Endodermal cell (in vitro differentiated cells): ENCODE measurements at regions not wholly inside any gene's neighbourhood (a gene's known extent, or its start where the extent isn't known, plus 50 kb on each side); places are given as distances from the start of the nearest gene placed in this dataset.

Experiments used
- DNase-seq: peaks from one replicate; pipeline ENCODE4 v3.0.0-alpha.2; 2017
- H3K27ac ChIP-seq: 2 replicates; pipeline ENCODE4 v1.5.1; 2013; ENCODE audit warnings: mild to moderate bottlenecking, low read depth, low read length, moderate library complexity
- H3K27me3 ChIP-seq: 2 replicates; pipeline ENCODE4 v1.6.1; 2013; ENCODE audit warnings: mild to moderate bottlenecking, low read length, moderate library complexity; ENCODE audit not compliant: insufficient read depth, control insufficient read depth, poor library complexity, severe bottlenecking
- H3K36me3 ChIP-seq: 2 replicates; pipeline ENCODE4 v1.7.0; 2013; ENCODE audit warnings: mild to moderate bottlenecking, low read length, moderate library complexity; ENCODE audit not compliant: control insufficient read depth, insufficient read depth
- H3K4me1 ChIP-seq: one replicate; pipeline ENCODE4 v1.7.0; 2013; ENCODE audit warnings: low read length; ENCODE audit not compliant: control insufficient read depth, insufficient read depth
- H3K4me3 ChIP-seq: 2 replicates; pipeline ENCODE4 v1.5.1; 2013; ENCODE audit warnings: mild to moderate bottlenecking, low read length, moderate library complexity
- H3K9ac ChIP-seq: 2 replicates; pipeline ENCODE4 v1.6.1; 2013; ENCODE audit warnings: mild to moderate bottlenecking, low read length, moderate library complexity; ENCODE audit not compliant: poor library complexity, severe bottlenecking; ENCODE audit errors: extremely low read depth
- H3K9me3 ChIP-seq: 2 replicates; pipeline ENCODE4 v1.6.1; 2013; ENCODE audit warnings: mild to moderate bottlenecking, low read length, moderate library complexity; ENCODE audit not compliant: control insufficient read depth
- H3K27ac Mint-ChIP-seq: 2 replicates; pipeline ENCODE4 v1.8.0; 2020; ENCODE audit warnings: mixed read lengths
- H3K27me3 Mint-ChIP-seq: 2 replicates; pipeline ENCODE4 v1.8.0; 2021; ENCODE audit warnings: mild to moderate bottlenecking, mixed read lengths; ENCODE audit not compliant: insufficient read depth
- H3K36me3 Mint-ChIP-seq: 2 replicates; pipeline ENCODE4 v1.8.0; 2020; ENCODE audit warnings: low read depth, mixed read lengths
- H3K4me1 Mint-ChIP-seq: 2 replicates; pipeline ENCODE4 v1.8.0; 2020; ENCODE audit warnings: mixed read lengths
- H3K4me3 Mint-ChIP-seq: 2 replicates; pipeline ENCODE4 v1.8.0; 2020; ENCODE audit warnings: mild to moderate bottlenecking, moderate library complexity, mixed read lengths
- H3K9me3 Mint-ChIP-seq: 2 replicates; pipeline ENCODE4 v1.8.0; 2020; ENCODE audit warnings: mild to moderate bottlenecking, mixed read lengths
- CTCF ChIP-seq: fragments of 200-600 bp; sonication (generic); conservative IDR thresholded peaks from 2 replicates; pipeline ENCODE4 v1.5.0; 2021; ENCODE audit warnings: antibody characterized with exemption, mild to moderate bottlenecking
- WGBS, 2 experiments: methylation state at CpG; one replicate each; pipeline versions ENCODE4 v1.1.5 to v1.1.7; 2013; ENCODE audit warnings: missing lambda C conversion rate in 2 of 2, mixed read lengths in 1 of 2; ENCODE audit not compliant: insufficient coverage in 1 of 2, insufficient read length in 1 of 2; 5-methylcytosine and 5-hydroxymethylcytosine counted together

GRCh38 chr3:87706176-87706575 lies 352.6 kb downstream of the CGGBP1 start:
- 95% methylated on average over 2 of the region's 2 CpGs; no CpG with 5 or more reads in 1 of the 2 experiments for WGBS, 2 experiments

GRCh38 chr3:87702600-87702999 lies 356.2 kb downstream of the CGGBP1 start:
- no peak for TF ChIP-seq CTCF
- peaks cover 3% of the 10 kb centered on the region for H3K9me3 Mint-ChIP-seq
- H3K4me1 Mint-ChIP-seq, result no peaks in the 10 kb centered on the region
- no peak for DNase-seq
- H3K9ac ChIP-seq, result no peak overlapping the region
- no peaks in the 10 kb centered on the region for H3K4me1 ChIP-seq
- H3K36me3 Mint-ChIP-seq, result no peaks in the 10 kb centered on the region
- H3K4me3 ChIP-seq, result no peak overlapping the region
- WGBS, 2 experiments, result 81 to 94% methylated on average over 3 to 4 of the region's 4 CpGs
- no peak overlapping the region for H3K27ac ChIP-seq
- H3K27ac Mint-ChIP-seq, result no peak overlapping the region
- no peaks in the 10 kb centered on the region for H3K9me3 ChIP-seq
- no peak overlapping the region for H3K4me3 Mint-ChIP-seq
- H3K27me3 Mint-ChIP-seq, result no peaks in the 10 kb centered on the region
- no peaks in the 10 kb centered on the region for H3K27me3 ChIP-seq
- H3K36me3 ChIP-seq, result no peaks in the 10 kb centered on the region

More at GRCh38 chr3:87706176-87706575, 352.6 kb downstream of the CGGBP1 start:
- H3K27me3 Mint-ChIP-seq, result no peaks in the 10 kb centered on the region
- no peak overlapping the region for H3K9ac ChIP-seq
- no peaks in the 10 kb centered on the region for H3K4me1 ChIP-seq
- H3K27ac Mint-ChIP-seq, result no peak overlapping the region
- no peak overlapping the region for H3K27ac ChIP-seq
- peaks cover 12% of the 10 kb centered on the region for H3K9me3 Mint-ChIP-seq
- no peaks in the 10 kb centered on the region for H3K36me3 Mint-ChIP-seq
- no peak for TF ChIP-seq CTCF
- no peak for DNase-seq
- no peaks in the 10 kb centered on the region for H3K36me3 ChIP-seq
- H3K4me1 Mint-ChIP-seq, result no peaks in the 10 kb centered on the region
- no peaks in the 10 kb centered on the region for H3K9me3 ChIP-seq
- H3K4me3 Mint-ChIP-seq, result no peak overlapping the region
- no peak overlapping the region for H3K4me3 ChIP-seq
- H3K27me3 ChIP-seq, result no peaks in the 10 kb centered on the region

- WGBS, 2 experiments, result 85 to 89% methylated on average over 3 to 5 of the region's 6 CpGs
- Histone ChIP-seq H3K9me3 (no peaks in the 10 kb centered on the region), H3K27ac (no peak overlapping the region), H3K9ac (no peak overlapping the region), H3K36me3 (no peaks in the 10 kb centered on the region), H3K27me3 (no peaks in the 10 kb centered on the region), H3K4me1 (no peaks in the 10 kb centered on the region), H3K4me3 (no peak overlapping the region)
- no peak overlapping the region for H3K27ac Mint-ChIP-seq
- TF ChIP-seq CTCF, result no peak
- DNase-seq, result peak; percentile 47
- no peaks in the 10 kb centered on the region for H3K4me1 Mint-ChIP-seq
- H3K4me3 Mint-ChIP-seq, result no peak overlapping the region
- no peaks in the 10 kb centered on the region for H3K9me3 Mint-ChIP-seq
- no peaks in the 10 kb centered on the region for H3K27me3 Mint-ChIP-seq
- no peaks in the 10 kb centered on the region for H3K36me3 Mint-ChIP-seq
Measured at GRCh38 chr3:87696124-87697013, 362.4 kb downstream of the CGGBP1 start.
